ENCODE measurements at regions not wholly inside any gene's neighbourhood (a gene's known extent, or its start where the extent isn't known, plus 50 kb on each side); places are given as distances from the start of the nearest gene placed in this dataset.

- Histone ChIP-seq H3K27ac (no peak overlapping the region), H3K27me3 (ENCODE audit: insufficient read depth, low read depth) (no peaks in the 10 kb centered on the region), H2AFZ (ENCODE audit: low read depth) (no peak overlapping the region), H3K4me2 (no peak overlapping the region), H3K36me3 (ENCODE audit: insufficient read depth) (no peaks in the 10 kb centered on the region), H3K4me3 (IDR thresholded peaks at IDR 0.05; ENCODE audit: insufficient read depth, low read depth, low read length) (no peak overlapping the region), H3K9ac (no peak overlapping the region), H3K79me2 (ENCODE audit: insufficient read depth, low read depth) (no peaks in the 10 kb centered on the region), H3K4me1 (ENCODE audit: low read depth, poor library complexity, severe bottlenecking) (no peaks in the 10 kb centered on the region), H4K20me1 (ENCODE audit: insufficient read depth) (no peaks in the 10 kb centered on the region)
- no peak for TF ChIP-seq CTCF (conservative IDR thresholded peaks at IDR 0.05; ENCODE audit: low read depth, low read length)
These were observed 430.2 kb upstream of the VSTM2A start for GRCh38 chr7:54111814-54112511.

- H3K36me3 ChIP-seq (ENCODE audit: insufficient read depth) = no peaks in the 10 kb centered on the region
- H3K9ac ChIP-seq = no peak overlapping the region
- no peak overlapping the region for H3K4me3 ChIP-seq (IDR thresholded peaks at IDR 0.05; ENCODE audit: insufficient read depth, low read depth, low read length)
- H3K27ac ChIP-seq = no peak overlapping the region
- no peak for TF ChIP-seq CTCF (conservative IDR thresholded peaks at IDR 0.05; ENCODE audit: low read depth, low read length)
- no peak overlapping the region for H3K4me2 ChIP-seq
- no peak overlapping the region for H2AFZ ChIP-seq (ENCODE audit: low read depth)
- H3K79me2 ChIP-seq (ENCODE audit: insufficient read depth, low read depth) = no peaks in the 10 kb centered on the region
- H3K27me3 ChIP-seq (ENCODE audit: insufficient read depth, low read depth) = no peaks in the 10 kb centered on the region
- H4K20me1 ChIP-seq (ENCODE audit: insufficient read depth) = no peaks in the 10 kb centered on the region
- H3K4me1 ChIP-seq (ENCODE audit: low read depth, poor library complexity, severe bottlenecking) = no peaks in the 10 kb centered on the region
These were observed 429.6 kb upstream of the VSTM2A start for GRCh38 chr7:54112567-54112966.

- H2AFZ ChIP-seq (ENCODE audit: low read depth) = no peak overlapping the region
- H4K20me1 ChIP-seq (ENCODE audit: insufficient read depth) = no peaks in the 10 kb centered on the region
- no peak overlapping the region for H3K27ac ChIP-seq
- no peak overlapping the region for H3K4me3 ChIP-seq (IDR thresholded peaks at IDR 0.05; ENCODE audit: insufficient read depth, low read depth, low read length)
- H3K36me3 ChIP-seq (ENCODE audit: insufficient read depth) = no peaks in the 10 kb centered on the region
- no peak overlapping the region for H3K9ac ChIP-seq
- H3K4me2 ChIP-seq = no peak overlapping the region
- no peaks in the 10 kb centered on the region for H3K27me3 ChIP-seq (ENCODE audit: insufficient read depth, low read depth)
- no peaks in the 10 kb centered on the region for H3K4me1 ChIP-seq (ENCODE audit: low read depth, poor library complexity, severe bottlenecking)
- H3K79me2 ChIP-seq (ENCODE audit: insufficient read depth, low read depth) = no peaks in the 10 kb centered on the region
- TF ChIP-seq CTCF (conservative IDR thresholded peaks at IDR 0.05; ENCODE audit: low read depth, low read length) = no peak
These were observed 427.0 kb upstream of the VSTM2A start for GRCh38 chr7:54115028-54115763.

- no peak overlapping the region for H3K27ac ChIP-seq
- no peak overlapping the region for H2AFZ ChIP-seq (ENCODE audit: low read depth)
- no peaks in the 10 kb centered on the region for H3K36me3 ChIP-seq (ENCODE audit: insufficient read depth)
- H3K4me3 ChIP-seq (IDR thresholded peaks at IDR 0.05; ENCODE audit: insufficient read depth, low read depth, low read length) = no peak overlapping the region
- H3K79me2 ChIP-seq (ENCODE audit: insufficient read depth, low read depth) = no peaks in the 10 kb centered on the region
- H3K27me3 ChIP-seq (ENCODE audit: insufficient read depth, low read depth) = no peaks in the 10 kb centered on the region
- H4K20me1 ChIP-seq (ENCODE audit: insufficient read depth) = no peaks in the 10 kb centered on the region
- no peak overlapping the region for H3K9ac ChIP-seq
- H3K4me2 ChIP-seq = no peak overlapping the region
- no peak for TF ChIP-seq CTCF (conservative IDR thresholded peaks at IDR 0.05; ENCODE audit: low read depth, low read length)
- no peaks in the 10 kb centered on the region for H3K4me1 ChIP-seq (ENCODE audit: low read depth, poor library complexity, severe bottlenecking)
These were observed 425.2 kb upstream of the VSTM2A start for GRCh38 chr7:54116956-54117355.

All from KMS-11 (cell line).